Esophagus muscularis mucosa (tissue), 4 donors: ENCODE measurements at regions not wholly inside any gene's neighbourhood (a gene's known extent, or its start where the extent isn't known, plus 50 kb on each side); places are given as distances from the start of the nearest gene placed in this dataset.

Experiments used
- DNase-seq: peaks from one replicate; pipeline ENCODE4 v3.0.0-alpha.2; 2017; ENCODE audit errors: extremely low spot score
- H3K27ac ChIP-seq, 4 donors: fragments of 200-600 bp; sonication (generic); replicated peaks in 1 of 4; 1 replicate in 3 of 4; 2 replicates in 1 of 4; pipeline ENCODE4 v1.5.1; 2016 to 2019; ENCODE audit warnings: mild to moderate bottlenecking in 1 of 4
- H3K27me3 ChIP-seq, 4 donors: fragments of 200-600 bp; sonication (generic); one replicate each; pipeline versions ENCODE4 v1.5.1 to v1.6.0; 2016 to 2019
- H3K36me3 ChIP-seq, 4 donors: fragments of 200-600 bp; sonication (generic); one replicate each; pipeline ENCODE4 v1.5.1; 2016 to 2019
- H3K4me1 ChIP-seq, 4 donors: fragments of 200-600 bp; sonication (generic); one replicate each; pipeline ENCODE4 v1.5.1; 2016 to 2019
- H3K4me3 ChIP-seq, 4 donors: fragments of 200-600 bp; sonication (generic); 1 replicate in 2 of 4; 2 replicates in 2 of 4; pipeline ENCODE4 v1.5.1; 2016 to 2019; ENCODE audit warnings: mild to moderate bottlenecking in 4 of 4, moderate library complexity in 1 of 4
- H3K9me3 ChIP-seq, 4 donors: fragments of 200-600 bp; sonication (generic); 1 replicate in 3 of 4; 2 replicates in 1 of 4; pipeline ENCODE4 v1.5.1; 2016 to 2019
- CTCF ChIP-seq, 3 experiments: fragments of 200-600 bp in 2 of 3; fragments of 450-650 bp in 1 of 3; sonication (generic) in 2 of 3; IDR thresholded peaks; one replicate each; pipeline ENCODE4 v1.5.1; 2017 to 2019; ENCODE audit warnings: antibody characterized with exemption in 3 of 3, mild to moderate bottlenecking in 2 of 3, moderate library complexity in 1 of 3
- EP300 ChIP-seq: sonication (generic); formaldehyde crosslinking; IDR thresholded peaks from one replicate; pipeline ENCODE4 v1.6.1; 2017; ENCODE audit warnings: antibody characterized with exemption
- POLR2A ChIP-seq: fragments of 450-650 bp; IDR thresholded peaks from one replicate; pipeline ENCODE4 v1.6.1; 2017; ENCODE audit warnings: antibody characterized with exemption, moderate library complexity, mild to moderate bottlenecking, low read depth
- POLR2AphosphoS5 ChIP-seq, 2 donors: sonication (generic); formaldehyde crosslinking; IDR thresholded peaks; one replicate each; pipeline ENCODE4 v1.6.1; 2017; ENCODE audit warnings: antibody characterized with exemption in 2 of 2
- WGBS: methylation state at CpG from one replicate; pipeline ENCODE4 v1.1.5; 2018; 5-methylcytosine and 5-hydroxymethylcytosine counted together
- intact Hi-C: fragments of 100-400 bp; cut with DNase I; formaldehyde crosslinking; loops from one replicate; pipeline ENCODE4 v1.15.1; 2023

GRCh38 chrX:39676434-39676833 lies 421.3 kb downstream of the BCOR start:
- Histone ChIP-seq H3K4me1 (peaks cover 0 to 10% (median 0%) of the 10 kb centered on the region in 4 donors), H3K27ac (no peak overlapping the region), H3K36me3 (no peaks in the 10 kb centered on the region), H3K9me3 (no peaks in the 10 kb centered on the region), H3K27me3 (no peaks in the 10 kb centered on the region), H3K4me3 (no peak overlapping the region)
- intact Hi-C loops, result no loop called here
- no peak for TF ChIP-seq EP300
- no peak for TF ChIP-seq CTCF (IDR thresholded peaks at IDR 0.05)
- TF ChIP-seq POLR2A, result no peak
- no peak for DNase-seq
- WGBS, result 67% methylated on average over 3 of the region's 3 CpGs

GRCh38 chrX:39677585-39677977 lies 420.2 kb downstream of the BCOR start:
- DNase-seq, result no peak
- no peaks in the 10 kb centered on the region for H3K36me3 ChIP-seq
- H3K4me1 ChIP-seq, result peaks cover 0 to 10% (median 0%) of the 10 kb centered on the region in 4 donors
- H3K4me3 ChIP-seq, result no peak overlapping the region
- intact Hi-C loops, result no loop called here
- no peak overlapping the region for H3K27ac ChIP-seq
- WGBS, result 63% methylated on average over 3 of the region's 3 CpGs
- TF ChIP-seq POLR2A, result no peak
- no peak for TF ChIP-seq CTCF (IDR thresholded peaks at IDR 0.05)
- TF ChIP-seq POLR2AphosphoS5 (IDR thresholded peaks at IDR 0.05), result no peak
- H3K27me3 ChIP-seq, result no peaks in the 10 kb centered on the region
- H3K9me3 ChIP-seq, result no peaks in the 10 kb centered on the region

GRCh38 chrX:39677978-39678791 lies 419.6 kb downstream of the BCOR start:
- no peak for DNase-seq
- 73% methylated on average over 19 of the region's 19 CpGs for WGBS

GRCh38 chrX:39678914-39679313 lies 418.8 kb downstream of the BCOR start:
- Histone ChIP-seq H3K27me3 (no peaks in the 10 kb centered on the region), H3K4me1 (peaks cover 0 to 10% (median 0%) of the 10 kb centered on the region in 4 donors), H3K36me3 (no peaks in the 10 kb centered on the region), H3K4me3 (no peak overlapping the region), H3K27ac (no peak overlapping the region), H3K9me3 (no peaks in the 10 kb centered on the region)
- TF ChIP-seq POLR2A (no peak), POLR2AphosphoS5 (IDR thresholded peaks at IDR 0.05) (no peak), CTCF (IDR thresholded peaks at IDR 0.05) (no peak), EP300 (no peak)
- intact Hi-C loops, result no loop called here
- 90% methylated on average over 4 of the region's 4 CpGs for WGBS
- no peak for DNase-seq

More at GRCh38 chrX:39677978-39678791, 419.6 kb downstream of the BCOR start:
- Histone ChIP-seq H3K4me1 (peaks cover 0 to 10% (median 0%) of the 10 kb centered on the region in 4 donors), H3K9me3 (no peaks in the 10 kb centered on the region), H3K27ac (no peak overlapping the region), H3K27me3 (no peaks in the 10 kb centered on the region), H3K36me3 (no peaks in the 10 kb centered on the region), H3K4me3 (no peak overlapping the region)
- TF ChIP-seq EP300 (no peak), CTCF (IDR thresholded peaks at IDR 0.05) (no peak), POLR2AphosphoS5 (IDR thresholded peaks at IDR 0.05) (no peak), POLR2A (no peak)
- intact Hi-C loops, result no loop called here
